ENCODE measurements at regions not wholly inside any gene's neighbourhood (a gene's known extent, or its start where the extent isn't known, plus 50 kb on each side); places are given as distances from the start of the nearest gene placed in this dataset.
A peak's percentile ranks its signal among the peaks of the same experiment; 100 is the strongest.

GRCh38 chr5:29367176-29367833, 1826.2 kb upstream of the CDH6 start:
- no peaks in the 10 kb centered on the region for H3K27me3 ChIP-seq (ENCODE audit: low read depth, low read length)
- no peaks in the 10 kb centered on the region for H3K9me3 ChIP-seq (ENCODE audit: insufficient read depth, low read length)
- H2AFZ ChIP-seq (ENCODE audit: low read depth, low read length) = no peak overlapping the region
- no peaks in the 10 kb centered on the region for H3K4me1 ChIP-seq (ENCODE audit: low read length)
- no peaks in the 10 kb centered on the region for H3K79me2 ChIP-seq (ENCODE audit: low read length)
- no peak overlapping the region for H3K27ac ChIP-seq (ENCODE audit: low read length)
- H4K20me1 ChIP-seq (ENCODE audit: insufficient read depth, low read length) = no peaks in the 10 kb centered on the region
- H3K4me3 ChIP-seq (ENCODE audit: low read length) = no peak overlapping the region
- no peak overlapping the region for H3K9ac ChIP-seq (ENCODE audit: low read length)
- no peaks in the 10 kb centered on the region for H3K36me3 ChIP-seq (replicated peaks; ENCODE audit: low read depth, low read length)
- no peak overlapping the region for H3K4me2 ChIP-seq (ENCODE audit: low read length)
- TF ChIP-seq EZH2phosphoT487 (IDR thresholded peaks at IDR 0.05; ENCODE audit: low read depth) (no peak), CTCF (IDR thresholded peaks at IDR 0.05; ENCODE audit: low read depth, low read length) (peak; percentile 47)

GRCh38 chr5:29351170-29351569, 1842.3 kb upstream of the CDH6 start:
- no peaks in the 10 kb centered on the region for H3K4me1 ChIP-seq (ENCODE audit: low read length)
- H3K27me3 ChIP-seq (ENCODE audit: low read depth, low read length) = no peaks in the 10 kb centered on the region
- H3K9me3 ChIP-seq (ENCODE audit: insufficient read depth, low read length) = no peaks in the 10 kb centered on the region; the same call in 1 of the 2 replicates
- H4K20me1 ChIP-seq (ENCODE audit: insufficient read depth, low read length) = no peaks in the 10 kb centered on the region
- H3K27ac ChIP-seq (ENCODE audit: low read length) = no peak overlapping the region
- no peak overlapping the region for H3K9ac ChIP-seq (ENCODE audit: low read length)
- H2AFZ ChIP-seq (ENCODE audit: low read depth, low read length) = no peak overlapping the region
- H3K79me2 ChIP-seq (ENCODE audit: low read length) = no peaks in the 10 kb centered on the region
- no peaks in the 10 kb centered on the region for H3K36me3 ChIP-seq (replicated peaks; ENCODE audit: low read depth, low read length)
- no peak overlapping the region for H3K4me2 ChIP-seq (ENCODE audit: low read length)
- TF ChIP-seq EZH2phosphoT487 (IDR thresholded peaks at IDR 0.05; ENCODE audit: low read depth) (no peak), CTCF (IDR thresholded peaks at IDR 0.05; ENCODE audit: low read depth, low read length) (no peak)
- no peak overlapping the region for H3K4me3 ChIP-seq (ENCODE audit: low read length)

- no peaks in the 10 kb centered on the region for H4K20me1 ChIP-seq (ENCODE audit: insufficient read depth, low read length)
- no peaks in the 10 kb centered on the region for H3K27me3 ChIP-seq (ENCODE audit: low read depth, low read length)
Observed at GRCh38 chr5:29337030-29337429, 1856.5 kb upstream of the CDH6 start.

GRCh38 chr5:29321591-29321990, 1871.9 kb upstream of the CDH6 start:
- no peak overlapping the region for H3K4me2 ChIP-seq (ENCODE audit: low read length)

More at GRCh38 chr5:29337030-29337429, 1856.5 kb upstream of the CDH6 start:
- no peaks in the 10 kb centered on the region for H3K36me3 ChIP-seq (replicated peaks; ENCODE audit: low read depth, low read length)
- TF ChIP-seq EZH2phosphoT487 (IDR thresholded peaks at IDR 0.05; ENCODE audit: low read depth) (no peak), CTCF (IDR thresholded peaks at IDR 0.05; ENCODE audit: low read depth, low read length) (no peak)
- no peaks in the 10 kb centered on the region for H3K9me3 ChIP-seq (ENCODE audit: insufficient read depth, low read length)
- no peak overlapping the region for H3K4me3 ChIP-seq (ENCODE audit: low read length)
- H3K27ac ChIP-seq (ENCODE audit: low read length) = no peak overlapping the region
- no peaks in the 10 kb centered on the region for H3K4me1 ChIP-seq (ENCODE audit: low read length)
- H2AFZ ChIP-seq (ENCODE audit: low read depth, low read length) = no peak overlapping the region
- H3K4me2 ChIP-seq (ENCODE audit: low read length) = no peak overlapping the region
- H3K79me2 ChIP-seq (ENCODE audit: low read length) = no peaks in the 10 kb centered on the region
- no peak overlapping the region for H3K9ac ChIP-seq (ENCODE audit: low read length)

More at GRCh38 chr5:29321591-29321990, 1871.9 kb upstream of the CDH6 start:
- Histone ChIP-seq H3K27me3 (ENCODE audit: low read depth, low read length) (no peaks in the 10 kb centered on the region), H4K20me1 (ENCODE audit: insufficient read depth, low read length) (no peaks in the 10 kb centered on the region), H3K4me3 (ENCODE audit: low read length) (no peak overlapping the region), H3K4me1 (ENCODE audit: low read length) (no peaks in the 10 kb centered on the region), H3K79me2 (ENCODE audit: low read length) (no peaks in the 10 kb centered on the region), H3K27ac (ENCODE audit: low read length) (no peak overlapping the region), H2AFZ (ENCODE audit: low read depth, low read length) (no peak overlapping the region), H3K9me3 (ENCODE audit: insufficient read depth, low read length) (no peaks in the 10 kb centered on the region), H3K9ac (ENCODE audit: low read length) (no peak overlapping the region), H3K36me3 (replicated peaks; ENCODE audit: low read depth, low read length) (no peaks in the 10 kb centered on the region)
- TF ChIP-seq CTCF (IDR thresholded peaks at IDR 0.05; ENCODE audit: low read depth, low read length) = no peak
- TF ChIP-seq EZH2phosphoT487 (IDR thresholded peaks at IDR 0.05; ENCODE audit: low read depth) = no peak

All from OCI-LY3 (cell line).